ENCODE measurements at regions not wholly inside any gene's neighbourhood (a gene's known extent, or its start where the extent isn't known, plus 50 kb on each side); places are given as distances from the start of the nearest gene placed in this dataset.

DNA sequence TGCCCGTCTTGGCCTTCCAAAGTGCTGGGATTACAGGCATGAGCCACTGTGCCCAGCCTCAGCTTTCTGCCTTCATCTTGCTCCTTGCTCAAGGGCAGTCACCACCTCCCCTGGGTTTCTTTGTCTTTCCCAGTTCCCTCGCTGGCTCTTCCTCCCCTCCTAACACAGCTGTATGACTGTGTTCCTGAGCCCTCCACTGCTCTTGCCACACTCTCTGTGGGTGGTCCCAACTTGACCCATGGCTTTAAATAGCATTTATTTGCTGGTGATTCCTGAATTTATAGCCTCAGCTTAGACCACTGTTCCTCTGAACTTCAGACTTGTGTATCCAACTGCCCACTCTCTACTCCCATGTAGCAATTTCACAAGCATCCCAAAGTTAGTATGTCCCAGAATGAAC, 181.3 kb downstream of the BAMBI start:
- no peaks in the 10 kb centered on the region for H3K27me3 ChIP-seq (ENCODE audit: control insufficient read depth in 4 of 4, insufficient read depth in 4 of 4, low read length in 3 of 4)
- H3K9me3 ChIP-seq (ENCODE audit: control insufficient read depth in 4 of 4, low read length in 3 of 4): no peaks in the 10 kb centered on the region
- WGBS: 89% methylated on average over 2 of the region's 2 CpGs
- no peak overlapping the region for H3K4me3 ChIP-seq (ENCODE audit: low read depth in 1 of 3, low read length in 3 of 3)
- H3K4me1 ChIP-seq (ENCODE audit: control insufficient read depth in 4 of 4, insufficient read depth in 4 of 4, low read length in 3 of 4): no peaks in the 10 kb centered on the region
- H3K9ac ChIP-seq (ENCODE audit: low read depth in 1 of 2, low read length in 2 of 2): no peak overlapping the region
- TF ChIP-seq EGR1 (IDR thresholded peaks at IDR 0.05; ENCODE audit: low read depth in 2 of 2): no peak
- TF ChIP-seq HNF4A (conservative IDR thresholded peaks at IDR 0.05): no peak
- TF ChIP-seq, protein P1, sequence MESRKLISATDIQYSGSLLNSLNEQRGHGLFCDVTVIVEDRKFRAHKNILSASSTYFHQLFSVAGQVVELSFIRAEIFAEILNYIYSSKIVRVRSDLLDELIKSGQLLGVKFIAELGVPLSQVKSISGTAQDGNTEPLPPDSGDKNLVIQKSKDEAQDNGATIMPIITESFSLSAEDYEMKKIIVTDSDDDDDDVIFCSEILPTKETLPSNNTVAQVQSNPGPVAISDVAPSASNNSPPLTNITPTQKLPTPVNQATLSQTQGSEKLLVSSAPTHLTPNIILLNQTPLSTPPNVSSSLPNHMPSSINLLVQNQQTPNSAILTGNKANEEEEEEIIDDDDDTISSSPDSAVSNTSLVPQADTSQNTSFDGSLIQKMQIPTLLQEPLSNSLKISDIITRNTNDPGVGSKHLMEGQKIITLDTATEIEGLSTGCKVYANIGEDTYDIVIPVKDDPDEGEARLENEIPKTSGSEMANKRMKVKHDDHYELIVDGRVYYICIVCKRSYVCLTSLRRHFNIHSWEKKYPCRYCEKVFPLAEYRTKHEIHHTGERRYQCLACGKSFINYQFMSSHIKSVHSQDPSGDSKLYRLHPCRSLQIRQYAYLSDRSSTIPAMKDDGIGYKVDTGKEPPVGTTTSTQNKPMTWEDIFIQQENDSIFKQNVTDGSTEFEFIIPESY (IDR thresholded peaks at IDR 0.05): no peak
- no peak for TF ChIP-seq FOXA1 (IDR thresholded peaks at IDR 0.05)
- no peak for TF ChIP-seq YY1 (IDR thresholded peaks at IDR 0.05)
- TF ChIP-seq SP1 (IDR thresholded peaks at IDR 0.05): no peak
- no peak for TF ChIP-seq TAF1 (conservative IDR thresholded peaks at IDR 0.05)
- TF ChIP-seq, protein P2, sequence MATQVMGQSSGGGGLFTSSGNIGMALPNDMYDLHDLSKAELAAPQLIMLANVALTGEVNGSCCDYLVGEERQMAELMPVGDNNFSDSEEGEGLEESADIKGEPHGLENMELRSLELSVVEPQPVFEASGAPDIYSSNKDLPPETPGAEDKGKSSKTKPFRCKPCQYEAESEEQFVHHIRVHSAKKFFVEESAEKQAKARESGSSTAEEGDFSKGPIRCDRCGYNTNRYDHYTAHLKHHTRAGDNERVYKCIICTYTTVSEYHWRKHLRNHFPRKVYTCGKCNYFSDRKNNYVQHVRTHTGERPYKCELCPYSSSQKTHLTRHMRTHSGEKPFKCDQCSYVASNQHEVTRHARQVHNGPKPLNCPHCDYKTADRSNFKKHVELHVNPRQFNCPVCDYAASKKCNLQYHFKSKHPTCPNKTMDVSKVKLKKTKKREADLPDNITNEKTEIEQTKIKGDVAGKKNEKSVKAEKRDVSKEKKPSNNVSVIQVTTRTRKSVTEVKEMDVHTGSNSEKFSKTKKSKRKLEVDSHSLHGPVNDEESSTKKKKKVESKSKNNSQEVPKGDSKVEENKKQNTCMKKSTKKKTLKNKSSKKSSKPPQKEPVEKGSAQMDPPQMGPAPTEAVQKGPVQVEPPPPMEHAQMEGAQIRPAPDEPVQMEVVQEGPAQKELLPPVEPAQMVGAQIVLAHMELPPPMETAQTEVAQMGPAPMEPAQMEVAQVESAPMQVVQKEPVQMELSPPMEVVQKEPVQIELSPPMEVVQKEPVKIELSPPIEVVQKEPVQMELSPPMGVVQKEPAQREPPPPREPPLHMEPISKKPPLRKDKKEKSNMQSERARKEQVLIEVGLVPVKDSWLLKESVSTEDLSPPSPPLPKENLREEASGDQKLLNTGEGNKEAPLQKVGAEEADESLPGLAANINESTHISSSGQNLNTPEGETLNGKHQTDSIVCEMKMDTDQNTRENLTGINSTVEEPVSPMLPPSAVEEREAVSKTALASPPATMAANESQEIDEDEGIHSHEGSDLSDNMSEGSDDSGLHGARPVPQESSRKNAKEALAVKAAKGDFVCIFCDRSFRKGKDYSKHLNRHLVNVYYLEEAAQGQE (IDR thresholded peaks at IDR 0.05): no peak
- TF ChIP-seq FOXA2 (IDR thresholded peaks at IDR 0.05): no peak
- TF ChIP-seq HNF4G (IDR thresholded peaks at IDR 0.05): no peak
- TF ChIP-seq, protein P3, sequence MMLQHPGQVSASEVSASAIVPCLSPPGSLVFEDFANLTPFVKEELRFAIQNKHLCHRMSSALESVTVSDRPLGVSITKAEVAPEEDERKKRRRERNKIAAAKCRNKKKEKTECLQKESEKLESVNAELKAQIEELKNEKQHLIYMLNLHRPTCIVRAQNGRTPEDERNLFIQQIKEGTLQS (IDR thresholded peaks at IDR 0.05): no peak
- H3K27ac ChIP-seq (ENCODE audit: low read depth in 1 of 2, low read length in 2 of 2): no peak overlapping the region
- H3K36me3 ChIP-seq (ENCODE audit: control insufficient read depth in 4 of 4, insufficient read depth in 3 of 4, low read depth in 1 of 4, low read length in 3 of 4): no peaks in the 10 kb centered on the region
- no peak for DNase-seq (ENCODE audit: low spot score)

DNA sequence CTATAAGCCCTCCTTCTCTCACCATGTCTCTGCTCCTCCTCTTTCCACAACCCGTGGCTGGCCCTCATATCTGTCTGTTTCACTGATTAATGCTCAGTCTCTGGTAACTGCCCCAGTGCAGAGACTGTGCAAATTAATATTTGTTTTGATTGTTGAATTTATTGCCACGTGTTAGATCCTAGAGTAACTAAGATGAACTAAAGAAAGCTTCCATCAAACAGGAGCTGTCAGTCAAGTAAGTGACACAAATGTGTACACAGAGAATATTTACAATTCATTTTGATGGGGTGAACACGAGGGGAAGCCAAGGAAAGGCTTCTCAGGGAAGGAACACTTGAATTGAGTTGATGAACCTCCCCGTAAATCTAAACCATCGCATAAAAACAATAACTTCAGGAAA, 182.5 kb downstream of the BAMBI start:
- DNase-seq (ENCODE audit: low spot score): no peak
- WGBS: 76% methylated on average over 5 of the region's 5 CpGs
- no peak overlapping the region for H3K4me3 ChIP-seq (ENCODE audit: low read depth in 1 of 3, low read length in 3 of 3)
- no peak overlapping the region for H3K9ac ChIP-seq (ENCODE audit: low read depth in 1 of 2, low read length in 2 of 2)
- no peak overlapping the region for H3K27ac ChIP-seq (ENCODE audit: low read depth in 1 of 2, low read length in 2 of 2)
- no peaks in the 10 kb centered on the region for H3K9me3 ChIP-seq (ENCODE audit: control insufficient read depth in 4 of 4, low read length in 3 of 4)
- no peaks in the 10 kb centered on the region for H3K36me3 ChIP-seq (ENCODE audit: control insufficient read depth in 4 of 4, insufficient read depth in 3 of 4, low read depth in 1 of 4, low read length in 3 of 4)
- TF ChIP-seq, protein P3 (IDR thresholded peaks at IDR 0.05): no peak
- no peak for TF ChIP-seq FOXA1 (IDR thresholded peaks at IDR 0.05)
- TF ChIP-seq HNF4G (IDR thresholded peaks at IDR 0.05): no peak
- no peak for TF ChIP-seq HNF4A (conservative IDR thresholded peaks at IDR 0.05)
- TF ChIP-seq JUND (IDR thresholded peaks at IDR 0.05): no peak
- no peak for TF ChIP-seq FOXA2 (IDR thresholded peaks at IDR 0.05)
- H3K27me3 ChIP-seq (ENCODE audit: control insufficient read depth in 4 of 4, insufficient read depth in 4 of 4, low read length in 3 of 4): no peaks in the 10 kb centered on the region
- H3K4me1 ChIP-seq (ENCODE audit: control insufficient read depth in 4 of 4, insufficient read depth in 4 of 4, low read length in 3 of 4): no peaks in the 10 kb centered on the region

DNA sequence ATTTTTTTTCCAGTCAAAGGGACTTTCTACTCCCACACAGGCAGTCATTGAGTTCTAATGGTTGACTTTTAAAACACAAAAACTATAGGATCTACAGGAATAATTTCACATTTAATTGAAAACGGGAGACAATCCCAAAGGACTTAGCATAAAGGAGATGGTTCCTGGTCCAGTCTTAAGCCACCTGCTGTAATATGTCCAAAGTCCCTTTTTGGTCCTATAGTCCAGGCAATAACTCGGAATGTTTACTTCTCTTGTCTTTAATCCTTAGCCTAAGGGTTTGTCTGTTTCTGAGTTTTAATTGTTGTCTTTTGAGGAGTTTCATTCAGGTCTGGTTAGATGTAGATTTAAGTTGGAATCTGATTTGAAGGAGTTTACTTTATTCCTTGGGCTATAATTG, 184.9 kb downstream of the BAMBI start:
- whole genome bisulfite sequencing: 89% methylated on average over 2 of the region's 2 CpGs
- Histone ChIP-seq H3K4me1 (ENCODE audit: control insufficient read depth in 4 of 4, insufficient read depth in 4 of 4, low read length in 3 of 4) (no peaks in the 10 kb centered on the region), H3K9me3 (ENCODE audit: control insufficient read depth in 4 of 4, low read length in 3 of 4) (no peaks in the 10 kb centered on the region), H3K27ac (ENCODE audit: low read depth in 1 of 2, low read length in 2 of 2) (no peak overlapping the region), H3K4me3 (ENCODE audit: low read depth in 1 of 3, low read length in 3 of 3) (no peak overlapping the region), H3K27me3 (ENCODE audit: control insufficient read depth in 4 of 4, insufficient read depth in 4 of 4, low read length in 3 of 4) (no peaks in the 10 kb centered on the region), H3K9ac (ENCODE audit: low read depth in 1 of 2, low read length in 2 of 2) (no peak overlapping the region), H3K36me3 (ENCODE audit: control insufficient read depth in 4 of 4, insufficient read depth in 3 of 4, low read depth in 1 of 4, low read length in 3 of 4) (no peaks in the 10 kb centered on the region)
- DNase-seq (ENCODE audit: low spot score): no peak
- TF ChIP-seq GABPA (IDR thresholded peaks at IDR 0.05 in 1 of 2, conservative IDR thresholded peaks at IDR 0.05 in 1 of 2): no peak
- TF ChIP-seq TAF1 (conservative IDR thresholded peaks at IDR 0.05): no peak
- TF ChIP-seq, protein P1 (IDR thresholded peaks at IDR 0.05): no peak
- TF ChIP-seq HNF4G (IDR thresholded peaks at IDR 0.05): no peak
- no peak for TF ChIP-seq HNF4A (conservative IDR thresholded peaks at IDR 0.05)
- TF ChIP-seq YY1 (IDR thresholded peaks at IDR 0.05): no peak
- TF ChIP-seq SP1 (IDR thresholded peaks at IDR 0.05): no peak
- TF ChIP-seq, protein P3 (IDR thresholded peaks at IDR 0.05): no peak
- TF ChIP-seq RAD21 (IDR thresholded peaks at IDR 0.05): no peak
- TF ChIP-seq JUND (IDR thresholded peaks at IDR 0.05): no peak
- TF ChIP-seq FOXA2 (IDR thresholded peaks at IDR 0.05): no peak
- TF ChIP-seq, protein P2 (IDR thresholded peaks at IDR 0.05): no peak
- TF ChIP-seq FOXA1 (IDR thresholded peaks at IDR 0.05): no peak
